ENCODE measurements at regions not wholly inside any gene's neighbourhood (a gene's known extent, or its start where the extent isn't known, plus 50 kb on each side); places are given as distances from the start of the nearest gene placed in this dataset.

- no peaks in the 10 kb centered on the region for H3K27me3 Mint-ChIP-seq (ENCODE audit: insufficient read depth, low read depth)
- H3K27ac ChIP-seq: no peak overlapping the region
- no peaks in the 10 kb centered on the region for H3K9me3 ChIP-seq (ENCODE audit: low read depth)
- H3K36me3 Mint-ChIP-seq: no peaks in the 10 kb centered on the region
- no peaks in the 10 kb centered on the region for H3K4me1 Mint-ChIP-seq
- H3K27me3 ChIP-seq: no peaks in the 10 kb centered on the region
- H3F3A ChIP-seq (ENCODE audit: low read depth): no peaks in the 10 kb centered on the region
- H3K79me2 ChIP-seq (ENCODE audit: low read depth): no peaks in the 10 kb centered on the region
- no peak overlapping the region for H2AFZ ChIP-seq (replicated peaks)
- H3K9me3 Mint-ChIP-seq: no peaks in the 10 kb centered on the region
- H3K4me1 ChIP-seq: no peaks in the 10 kb centered on the region
- H3K4me2 ChIP-seq: no peak overlapping the region
- H3K27ac Mint-ChIP-seq: no peak overlapping the region
- no peaks in the 10 kb centered on the region for H4K20me1 ChIP-seq (ENCODE audit: low read depth)
- H3K36me3 ChIP-seq: no peaks in the 10 kb centered on the region
- no peak for DNase-seq (ENCODE audit: low spot score)
- no peak overlapping the region for H3K4me3 Mint-ChIP-seq
- TF ChIP-seq EZH2 (IDR thresholded peaks at IDR 0.05) (no peak), CTCF (IDR thresholded peaks at IDR 0.05) (no peak), EZH2phosphoT487 (IDR thresholded peaks at IDR 0.05) (no peak)
- H3K4me3 ChIP-seq: no peak overlapping the region
- H3K9ac ChIP-seq: no peak overlapping the region
Observed at GRCh38 chr4:163764569-163764968, 270.1 kb downstream of the TMA16 start.

GRCh38 chr4:163768014-163768413, 273.5 kb downstream of the TMA16 start:
- Mint-ChIP-seq H3K4me3 (no peak overlapping the region), H3K4me1 (no peaks in the 10 kb centered on the region)
- no peaks in the 10 kb centered on the region for H3K36me3 ChIP-seq

GRCh38 chr4:163772238-163772637, 277.7 kb downstream of the TMA16 start:
- Histone ChIP-seq H3K9ac (no peak overlapping the region), H4K20me1 (ENCODE audit: low read depth) (no peaks in the 10 kb centered on the region), H3K4me2 (no peak overlapping the region), H2AFZ (replicated peaks) (no peak overlapping the region), H3K36me3 (no peaks in the 10 kb centered on the region), H3K4me1 (no peaks in the 10 kb centered on the region), H3K27me3 (no peaks in the 10 kb centered on the region), H3F3A (ENCODE audit: low read depth) (no peaks in the 10 kb centered on the region), H3K9me3 (ENCODE audit: low read depth) (no peaks in the 10 kb centered on the region), H3K27ac (no peak overlapping the region), H3K4me3 (no peak overlapping the region), H3K79me2 (ENCODE audit: low read depth) (no peaks in the 10 kb centered on the region)
- Mint-ChIP-seq H3K9me3 (no peaks in the 10 kb centered on the region), H3K36me3 (no peaks in the 10 kb centered on the region), H3K27ac (no peak overlapping the region), H3K4me3 (no peak overlapping the region), H3K27me3 (ENCODE audit: insufficient read depth, low read depth) (peaks cover 2% of the 10 kb centered on the region), H3K4me1 (no peaks in the 10 kb centered on the region)
- TF ChIP-seq EZH2 (IDR thresholded peaks at IDR 0.05): no peak
- no peak for TF ChIP-seq EZH2phosphoT487 (IDR thresholded peaks at IDR 0.05)
- TF ChIP-seq CTCF (IDR thresholded peaks at IDR 0.05): no peak
- DNase-seq (ENCODE audit: low spot score): peak; percentile 25

More at GRCh38 chr4:163768014-163768413, 273.5 kb downstream of the TMA16 start:
- Mint-ChIP-seq H3K27me3 (ENCODE audit: insufficient read depth, low read depth) (peaks cover 2% of the 10 kb centered on the region), H3K27ac (no peak overlapping the region), H3K9me3 (no peaks in the 10 kb centered on the region), H3K36me3 (no peaks in the 10 kb centered on the region)
- H3K27me3 ChIP-seq: no peaks in the 10 kb centered on the region
- no peak overlapping the region for H3K4me2 ChIP-seq
- no peaks in the 10 kb centered on the region for H4K20me1 ChIP-seq (ENCODE audit: low read depth)
- no peak for DNase-seq (ENCODE audit: low spot score)
- no peaks in the 10 kb centered on the region for H3F3A ChIP-seq (ENCODE audit: low read depth)
- no peaks in the 10 kb centered on the region for H3K4me1 ChIP-seq
- H3K27ac ChIP-seq: no peak overlapping the region
- no peak overlapping the region for H2AFZ ChIP-seq (replicated peaks)
- no peaks in the 10 kb centered on the region for H3K79me2 ChIP-seq (ENCODE audit: low read depth)
- H3K4me3 ChIP-seq: no peak overlapping the region
- no peak overlapping the region for H3K9ac ChIP-seq
- TF ChIP-seq CTCF (IDR thresholded peaks at IDR 0.05) (no peak), EZH2phosphoT487 (IDR thresholded peaks at IDR 0.05) (no peak), EZH2 (IDR thresholded peaks at IDR 0.05) (no peak)
- no peaks in the 10 kb centered on the region for H3K9me3 ChIP-seq (ENCODE audit: low read depth)
